GM23338 (cell line): ENCODE measurements at regions not wholly inside any gene's neighbourhood (a gene's known extent, or its start where the extent isn't known, plus 50 kb on each side); places are given as distances from the start of the nearest gene placed in this dataset.

ENCODE experiments used
- CREB1 ChIP-seq: fragments of 250-450 bp; sonication (Bioruptor Pico); IDR thresholded peaks from 2 replicates; pipeline ENCODE4 v1.5.0; 2020; ENCODE audit warnings: low read depth, mild to moderate bottlenecking, moderate library complexity
- EZH2 ChIP-seq: fragments of 200-600 bp; sonication (generic); IDR thresholded peaks from one replicate; pipeline ENCODE4 v1.8.0; 2017; ENCODE audit warnings: antibody characterized with exemption, mild to moderate bottlenecking, low read depth; ENCODE audit not compliant: unreplicated experiment
- EZH2phosphoT487 ChIP-seq: fragments of 200-600 bp; sonication (generic); IDR thresholded peaks from one replicate; pipeline ENCODE4 v1.8.1; 2018; ENCODE audit warnings: antibody characterized with exemption; ENCODE audit not compliant: unreplicated experiment
- JUNB ChIP-seq: IDR thresholded peaks from one replicate; pipeline ENCODE4 v1.6.1; 2016; ENCODE audit warnings: antibody characterized with exemption; ENCODE audit not compliant: unreplicated experiment
- NANOG ChIP-seq: IDR thresholded peaks from 2 replicates; pipeline ENCODE4 v1.6.1; 2016; ENCODE audit warnings: antibody characterized with exemption, borderline replicate concordance
- POLR2AphosphoS5 ChIP-seq: IDR thresholded peaks from 2 replicates; pipeline ENCODE4 v1.6.1; 2016; ENCODE audit warnings: antibody characterized with exemption, low read depth
- REST ChIP-seq: IDR thresholded peaks from one replicate; pipeline ENCODE4 v1.6.1; 2018; ENCODE audit warnings: antibody characterized with exemption; ENCODE audit not compliant: unreplicated experiment
- ZNF114 ChIP-seq: fragments of 250-450 bp; sonication (Bioruptor Pico); IDR thresholded peaks from 2 replicates; pipeline ENCODE4 v1.5.0; 2020; ENCODE audit warnings: mild to moderate bottlenecking, moderate library complexity
- ZNF331 ChIP-seq: fragments of 250-450 bp; sonication (Bioruptor Pico); IDR thresholded peaks from 2 replicates; pipeline ENCODE4 v1.5.0; 2020; ENCODE audit warnings: low read depth, mild to moderate bottlenecking, moderate library complexity
- TF ChIP-seq, protein P1 (sequence below), 2 experiments: fragments of 200-600 bp in 1 of 2; sonication (generic) in 1 of 2; conservative IDR thresholded peaks; 2 replicates each; pipeline versions ENCODE4 v1.5.1 to v1.6.1; 2016 to 2017; ENCODE audit warnings: antibody characterized with exemption in 2 of 2, low read depth in 2 of 2, mild to moderate bottlenecking in 2 of 2, moderate library complexity in 1 of 2
- TF ChIP-seq, protein P2 (sequence below): IDR thresholded peaks from 2 replicates; pipeline ENCODE4 v1.6.1; 2016; ENCODE audit warnings: antibody characterized with exemption
- TF ChIP-seq, protein P3 (sequence below): fragments of 250-450 bp; sonication (Bioruptor Pico); IDR thresholded peaks from 2 replicates; pipeline ENCODE4 v1.5.0; 2020; ENCODE audit warnings: mild to moderate bottlenecking, moderate library complexity

DNA sequence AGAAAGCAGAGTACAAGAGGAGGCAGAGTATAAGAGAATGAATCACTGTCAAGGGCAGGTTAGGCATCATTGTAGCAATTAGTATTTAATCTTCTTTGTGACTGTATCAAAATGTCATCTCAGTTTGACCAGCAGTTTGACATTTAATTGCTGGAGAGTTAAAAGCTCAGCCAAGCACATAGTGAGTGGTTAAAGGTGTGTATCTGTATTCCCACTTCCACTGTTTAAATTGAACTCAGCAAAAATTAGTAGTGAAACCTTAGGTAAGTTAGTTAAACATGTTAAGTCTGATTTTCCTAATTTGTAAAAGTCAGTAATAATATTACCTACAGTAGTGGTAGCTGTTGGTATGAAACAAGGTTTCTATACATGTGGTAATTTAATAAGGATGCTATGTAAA is 296.4 kb upstream of the MBL2 start:
- TF ChIP-seq, protein P1, sequence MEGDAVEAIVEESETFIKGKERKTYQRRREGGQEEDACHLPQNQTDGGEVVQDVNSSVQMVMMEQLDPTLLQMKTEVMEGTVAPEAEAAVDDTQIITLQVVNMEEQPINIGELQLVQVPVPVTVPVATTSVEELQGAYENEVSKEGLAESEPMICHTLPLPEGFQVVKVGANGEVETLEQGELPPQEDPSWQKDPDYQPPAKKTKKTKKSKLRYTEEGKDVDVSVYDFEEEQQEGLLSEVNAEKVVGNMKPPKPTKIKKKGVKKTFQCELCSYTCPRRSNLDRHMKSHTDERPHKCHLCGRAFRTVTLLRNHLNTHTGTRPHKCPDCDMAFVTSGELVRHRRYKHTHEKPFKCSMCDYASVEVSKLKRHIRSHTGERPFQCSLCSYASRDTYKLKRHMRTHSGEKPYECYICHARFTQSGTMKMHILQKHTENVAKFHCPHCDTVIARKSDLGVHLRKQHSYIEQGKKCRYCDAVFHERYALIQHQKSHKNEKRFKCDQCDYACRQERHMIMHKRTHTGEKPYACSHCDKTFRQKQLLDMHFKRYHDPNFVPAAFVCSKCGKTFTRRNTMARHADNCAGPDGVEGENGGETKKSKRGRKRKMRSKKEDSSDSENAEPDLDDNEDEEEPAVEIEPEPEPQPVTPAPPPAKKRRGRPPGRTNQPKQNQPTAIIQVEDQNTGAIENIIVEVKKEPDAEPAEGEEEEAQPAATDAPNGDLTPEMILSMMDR (conservative IDR thresholded peaks at IDR 0.05; ENCODE audit: low read depth in 2 of 2), result no peak
- TF ChIP-seq EZH2, result no peak
- TF ChIP-seq POLR2AphosphoS5, result no peak
- TF ChIP-seq EZH2phosphoT487, result no peak
- TF ChIP-seq REST, result no peak
- no peak for TF ChIP-seq JUNB
- TF ChIP-seq, protein P2, sequence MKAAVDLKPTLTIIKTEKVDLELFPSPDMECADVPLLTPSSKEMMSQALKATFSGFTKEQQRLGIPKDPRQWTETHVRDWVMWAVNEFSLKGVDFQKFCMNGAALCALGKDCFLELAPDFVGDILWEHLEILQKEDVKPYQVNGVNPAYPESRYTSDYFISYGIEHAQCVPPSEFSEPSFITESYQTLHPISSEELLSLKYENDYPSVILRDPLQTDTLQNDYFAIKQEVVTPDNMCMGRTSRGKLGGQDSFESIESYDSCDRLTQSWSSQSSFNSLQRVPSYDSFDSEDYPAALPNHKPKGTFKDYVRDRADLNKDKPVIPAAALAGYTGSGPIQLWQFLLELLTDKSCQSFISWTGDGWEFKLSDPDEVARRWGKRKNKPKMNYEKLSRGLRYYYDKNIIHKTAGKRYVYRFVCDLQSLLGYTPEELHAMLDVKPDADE, result no peak
- no peak for TF ChIP-seq CREB1 (CRISPR knock-in tag)
- TF ChIP-seq ZNF331, result no peak
- TF ChIP-seq NANOG, result no peak
- TF ChIP-seq ZNF114, result no peak
- TF ChIP-seq, protein P3, sequence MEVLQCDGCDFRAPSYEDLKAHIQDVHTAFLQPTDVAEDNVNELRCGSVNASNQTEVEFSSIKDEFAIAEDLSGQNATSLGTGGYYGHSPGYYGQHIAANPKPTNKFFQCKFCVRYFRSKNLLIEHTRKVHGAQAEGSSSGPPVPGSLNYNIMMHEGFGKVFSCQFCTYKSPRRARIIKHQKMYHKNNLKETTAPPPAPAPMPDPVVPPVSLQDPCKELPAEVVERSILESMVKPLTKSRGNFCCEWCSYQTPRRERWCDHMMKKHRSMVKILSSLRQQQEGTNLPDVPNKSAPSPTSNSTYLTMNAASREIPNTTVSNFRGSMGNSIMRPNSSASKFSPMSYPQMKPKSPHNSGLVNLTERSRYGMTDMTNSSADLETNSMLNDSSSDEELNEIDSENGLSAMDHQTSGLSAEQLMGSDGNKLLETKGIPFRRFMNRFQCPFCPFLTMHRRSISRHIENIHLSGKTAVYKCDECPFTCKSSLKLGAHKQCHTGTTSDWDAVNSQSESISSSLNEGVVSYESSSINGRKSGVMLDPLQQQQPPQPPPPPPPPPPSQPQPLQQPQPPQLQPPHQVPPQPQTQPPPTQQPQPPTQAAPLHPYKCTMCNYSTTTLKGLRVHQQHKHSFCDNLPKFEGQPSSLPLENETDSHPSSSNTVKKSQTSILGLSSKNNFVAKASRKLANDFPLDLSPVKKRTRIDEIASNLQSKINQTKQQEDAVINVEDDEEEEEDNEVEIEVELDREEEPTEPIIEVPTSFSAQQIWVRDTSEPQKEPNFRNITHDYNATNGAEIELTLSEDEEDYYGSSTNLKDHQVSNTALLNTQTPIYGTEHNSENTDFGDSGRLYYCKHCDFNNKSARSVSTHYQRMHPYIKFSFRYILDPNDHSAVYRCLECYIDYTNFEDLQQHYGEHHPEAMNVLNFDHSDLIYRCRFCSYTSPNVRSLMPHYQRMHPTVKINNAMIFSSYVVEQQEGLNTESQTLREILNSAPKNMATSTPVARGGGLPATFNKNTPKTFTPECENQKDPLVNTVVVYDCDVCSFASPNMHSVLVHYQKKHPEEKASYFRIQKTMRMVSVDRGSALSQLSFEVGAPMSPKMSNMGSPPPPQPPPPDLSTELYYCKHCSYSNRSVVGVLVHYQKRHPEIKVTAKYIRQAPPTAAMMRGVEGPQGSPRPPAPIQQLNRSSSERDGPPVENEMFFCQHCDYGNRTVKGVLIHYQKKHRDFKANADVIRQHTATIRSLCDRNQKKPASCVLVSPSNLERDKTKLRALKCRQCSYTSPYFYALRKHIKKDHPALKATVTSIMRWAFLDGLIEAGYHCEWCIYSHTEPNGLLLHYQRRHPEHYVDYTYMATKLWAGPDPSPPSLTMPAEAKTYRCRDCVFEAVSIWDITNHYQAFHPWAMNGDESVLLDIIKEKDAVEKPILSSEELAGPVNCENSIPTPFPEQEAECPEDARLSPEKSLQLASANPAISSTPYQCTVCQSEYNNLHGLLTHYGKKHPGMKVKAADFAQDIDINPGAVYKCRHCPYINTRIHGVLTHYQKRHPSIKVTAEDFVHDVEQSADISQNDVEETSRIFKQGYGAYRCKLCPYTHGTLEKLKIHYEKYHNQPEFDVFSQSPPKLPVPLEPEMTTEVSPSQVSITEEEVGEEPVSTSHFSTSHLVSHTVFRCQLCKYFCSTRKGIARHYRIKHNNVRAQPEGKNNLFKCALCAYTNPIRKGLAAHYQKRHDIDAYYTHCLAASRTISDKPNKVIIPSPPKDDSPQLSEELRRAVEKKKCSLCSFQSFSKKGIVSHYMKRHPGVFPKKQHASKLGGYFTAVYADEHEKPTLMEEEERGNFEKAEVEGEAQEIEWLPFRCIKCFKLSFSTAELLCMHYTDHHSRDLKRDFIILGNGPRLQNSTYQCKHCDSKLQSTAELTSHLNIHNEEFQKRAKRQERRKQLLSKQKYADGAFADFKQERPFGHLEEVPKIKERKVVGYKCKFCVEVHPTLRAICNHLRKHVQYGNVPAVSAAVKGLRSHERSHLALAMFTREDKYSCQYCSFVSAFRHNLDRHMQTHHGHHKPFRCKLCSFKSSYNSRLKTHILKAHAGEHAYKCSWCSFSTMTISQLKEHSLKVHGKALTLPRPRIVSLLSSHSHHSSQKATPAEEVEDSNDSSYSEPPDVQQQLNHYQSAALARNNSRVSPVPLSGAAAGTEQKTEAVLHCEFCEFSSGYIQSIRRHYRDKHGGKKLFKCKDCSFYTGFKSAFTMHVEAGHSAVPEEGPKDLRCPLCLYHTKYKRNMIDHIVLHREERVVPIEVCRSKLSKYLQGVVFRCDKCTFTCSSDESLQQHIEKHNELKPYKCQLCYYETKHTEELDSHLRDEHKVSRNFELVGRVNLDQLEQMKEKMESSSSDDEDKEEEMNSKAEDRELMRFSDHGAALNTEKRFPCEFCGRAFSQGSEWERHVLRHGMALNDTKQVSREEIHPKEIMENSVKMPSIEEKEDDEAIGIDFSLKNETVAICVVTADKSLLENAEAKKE (CRISPR knock-in tag), result no peak
